Loucy (cell line): ENCODE measurements at regions not wholly inside any gene's neighbourhood (a gene's known extent, or its start where the extent isn't known, plus 50 kb on each side); places are given as distances from the start of the nearest gene placed in this dataset.

Experiments
- H2AFZ ChIP-seq: fragments of 200-600 bp; sonication (generic); 2 replicates; pipeline ENCODE4 v1.6.0; 2016; ENCODE audit warnings: antibody characterized with exemption, mild to moderate bottlenecking, low read length, moderate library complexity
- H3F3A ChIP-seq: fragments of 200-600 bp; 2 replicates; pipeline ENCODE4 v1.6.0; 2016; ENCODE audit warnings: antibody characterized with exemption, low read depth, mild to moderate bottlenecking
- H3K27me3 ChIP-seq: fragments of 200-600 bp; sonication (generic); 2 replicates; pipeline ENCODE4 v1.6.1; 2014; ENCODE audit warnings: low read length, mild to moderate bottlenecking; ENCODE audit not compliant: insufficient read depth, poor library complexity, severe bottlenecking
- H3K36me3 ChIP-seq: fragments of 200-600 bp; sonication (generic); 2 replicates; pipeline ENCODE4 v1.6.1; 2016; ENCODE audit warnings: low read length; ENCODE audit not compliant: insufficient read depth
- H3K4me1 ChIP-seq: fragments of 200-600 bp; sonication (generic); 2 replicates; pipeline ENCODE4 v1.5.1; 2014; ENCODE audit warnings: low read length, mild to moderate bottlenecking; ENCODE audit not compliant: insufficient read depth, poor library complexity, severe bottlenecking
- H3K4me2 ChIP-seq: fragments of 200-600 bp; sonication (generic); 2 replicates; pipeline ENCODE4 v1.6.0; 2014; ENCODE audit warnings: antibody characterized with exemption, low read length, low read depth, mild to moderate bottlenecking; ENCODE audit not compliant: poor library complexity, severe bottlenecking
- H3K4me3 ChIP-seq: fragments of 200-600 bp; sonication (generic); 2 replicates; pipeline ENCODE4 v1.5.1; 2014; ENCODE audit warnings: low read length, mild to moderate bottlenecking, mixed read lengths; ENCODE audit not compliant: poor library complexity, severe bottlenecking
- H3K79me2 ChIP-seq: fragments of 200-600 bp; sonication (generic); 2 replicates; pipeline ENCODE4 v1.6.1; 2014; ENCODE audit warnings: low read length; ENCODE audit not compliant: insufficient read depth
- H3K9ac ChIP-seq: fragments of 200-600 bp; sonication (generic); 2 replicates; pipeline ENCODE4 v1.6.0; 2014; ENCODE audit warnings: mild to moderate bottlenecking, low read depth, low read length, moderate library complexity; ENCODE audit not compliant: poor library complexity, severe bottlenecking
- H3K9me2 ChIP-seq: fragments of 200-600 bp; sonication (generic); replicated peaks from 2 replicates; pipeline ENCODE4 v1.6.1; 2016; ENCODE audit warnings: low read depth, low read length, mixed read lengths
- H3K9me3 ChIP-seq: fragments of 200-600 bp; sonication (generic); 2 replicates; pipeline ENCODE4 v1.6.1; 2014; ENCODE audit warnings: mild to moderate bottlenecking, antibody characterized with exemption, low read length, low read depth; ENCODE audit not compliant: insufficient read depth
- H4K20me1 ChIP-seq: fragments of 200-600 bp; sonication (generic); 2 replicates; pipeline ENCODE4 v1.6.0; 2014; ENCODE audit warnings: antibody characterized with exemption, low read length, mild to moderate bottlenecking; ENCODE audit not compliant: insufficient read depth, poor library complexity, severe bottlenecking
- EZH2phosphoT487 ChIP-seq: fragments of 200-600 bp; IDR thresholded peaks from 2 replicates; pipeline ENCODE4 v1.6.1; 2018; ENCODE audit warnings: antibody characterized with exemption, mild to moderate bottlenecking, moderate library complexity, borderline replicate concordance
- TF ChIP-seq, protein P1 (sequence below): fragments of 200-600 bp; sonication (generic); conservative IDR thresholded peaks from 2 replicates; pipeline ENCODE4 v1.5.1; 2014; ENCODE audit warnings: mild to moderate bottlenecking, antibody characterized with exemption, low read length

DNA sequence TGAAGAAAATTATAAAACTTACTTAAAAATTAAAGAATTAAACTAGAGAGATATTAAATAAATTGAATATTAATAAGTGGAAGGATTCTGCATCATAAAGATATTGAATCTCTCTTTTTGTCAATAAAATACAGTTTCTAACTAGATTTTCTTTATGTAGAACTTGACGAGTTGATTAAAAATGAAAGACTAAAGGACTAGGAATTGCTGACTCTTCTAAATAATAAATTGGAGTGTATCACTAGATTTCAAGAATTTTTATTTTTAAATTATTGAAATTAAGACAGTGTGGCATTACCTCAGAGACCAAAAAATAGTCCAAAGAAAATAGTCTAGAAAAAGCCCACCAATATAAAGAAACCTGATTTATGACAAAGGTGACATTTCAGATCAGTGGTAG is 492.4 kb downstream of the CETN3 start:
- Histone ChIP-seq H3K27me3 (no peaks in the 10 kb centered on the region), H3K9me3 (no peaks in the 10 kb centered on the region), H3K36me3 (no peaks in the 10 kb centered on the region), H3K4me1 (no peaks in the 10 kb centered on the region), H3K9ac (no peak overlapping the region), H3K4me2 (no peak overlapping the region), H3K9me2 (no peaks in the 10 kb centered on the region), H3F3A (no peaks in the 10 kb centered on the region), H4K20me1 (no peaks in the 10 kb centered on the region), H3K4me3 (no peak overlapping the region), H2AFZ (no peak overlapping the region), H3K79me2 (no peaks in the 10 kb centered on the region)
- TF ChIP-seq, protein P1, sequence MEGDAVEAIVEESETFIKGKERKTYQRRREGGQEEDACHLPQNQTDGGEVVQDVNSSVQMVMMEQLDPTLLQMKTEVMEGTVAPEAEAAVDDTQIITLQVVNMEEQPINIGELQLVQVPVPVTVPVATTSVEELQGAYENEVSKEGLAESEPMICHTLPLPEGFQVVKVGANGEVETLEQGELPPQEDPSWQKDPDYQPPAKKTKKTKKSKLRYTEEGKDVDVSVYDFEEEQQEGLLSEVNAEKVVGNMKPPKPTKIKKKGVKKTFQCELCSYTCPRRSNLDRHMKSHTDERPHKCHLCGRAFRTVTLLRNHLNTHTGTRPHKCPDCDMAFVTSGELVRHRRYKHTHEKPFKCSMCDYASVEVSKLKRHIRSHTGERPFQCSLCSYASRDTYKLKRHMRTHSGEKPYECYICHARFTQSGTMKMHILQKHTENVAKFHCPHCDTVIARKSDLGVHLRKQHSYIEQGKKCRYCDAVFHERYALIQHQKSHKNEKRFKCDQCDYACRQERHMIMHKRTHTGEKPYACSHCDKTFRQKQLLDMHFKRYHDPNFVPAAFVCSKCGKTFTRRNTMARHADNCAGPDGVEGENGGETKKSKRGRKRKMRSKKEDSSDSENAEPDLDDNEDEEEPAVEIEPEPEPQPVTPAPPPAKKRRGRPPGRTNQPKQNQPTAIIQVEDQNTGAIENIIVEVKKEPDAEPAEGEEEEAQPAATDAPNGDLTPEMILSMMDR, result no peak
- no peak for TF ChIP-seq EZH2phosphoT487

DNA sequence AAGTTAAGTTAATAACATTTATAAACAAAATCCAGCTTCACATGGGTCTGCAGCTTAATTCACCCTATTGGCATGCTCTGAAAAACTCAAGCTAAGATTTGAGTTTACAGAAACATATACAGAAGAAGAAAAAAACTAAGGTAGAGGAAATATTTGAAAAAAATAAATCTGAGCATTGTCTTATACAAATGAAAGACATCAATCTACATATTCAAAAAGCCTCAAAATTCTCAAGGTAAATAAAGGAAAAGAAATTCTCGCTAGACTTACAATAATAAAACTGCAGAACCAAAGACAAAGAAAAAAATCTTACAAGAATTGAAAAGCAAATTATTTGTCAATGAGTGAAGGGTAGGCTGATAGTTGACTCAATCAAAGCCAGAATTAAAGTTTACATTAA is 493.4 kb downstream of the CETN3 start:
- H3F3A ChIP-seq, result no peaks in the 10 kb centered on the region
- H3K27me3 ChIP-seq, result no peaks in the 10 kb centered on the region
- H3K9me3 ChIP-seq, result no peaks in the 10 kb centered on the region
- H3K9me2 ChIP-seq, result no peaks in the 10 kb centered on the region
- no peaks in the 10 kb centered on the region for H3K79me2 ChIP-seq
- H2AFZ ChIP-seq, result no peak overlapping the region
- no peak overlapping the region for H3K4me2 ChIP-seq
- no peak for TF ChIP-seq EZH2phosphoT487
- TF ChIP-seq, protein P1, result no peak
- H3K36me3 ChIP-seq, result no peaks in the 10 kb centered on the region
- no peak overlapping the region for H3K4me3 ChIP-seq
- H3K4me1 ChIP-seq, result no peaks in the 10 kb centered on the region
- H3K9ac ChIP-seq, result no peak overlapping the region
- H4K20me1 ChIP-seq, result no peaks in the 10 kb centered on the region

DNA sequence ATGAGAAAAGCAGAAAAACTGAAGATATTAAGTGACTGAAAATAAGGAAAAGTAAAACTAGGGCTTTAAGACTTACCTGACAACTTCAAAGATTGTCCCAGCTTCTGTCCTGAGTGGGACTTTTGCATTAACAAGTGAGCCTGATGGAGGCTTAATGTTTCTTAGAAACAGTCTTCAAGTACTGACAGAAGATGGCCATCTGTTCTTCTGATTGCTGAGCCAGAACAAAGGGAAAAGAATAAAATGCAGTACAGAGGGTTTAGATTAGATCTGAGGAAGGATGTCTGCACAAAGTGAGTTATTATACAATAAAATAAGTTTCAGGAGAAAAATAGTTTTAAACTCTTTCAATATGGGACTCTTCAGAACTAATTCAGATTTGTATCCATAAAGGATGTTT is 500.7 kb downstream of the CETN3 start:
- Histone ChIP-seq H3K9ac (no peak overlapping the region), H2AFZ (no peak overlapping the region), H3K4me2 (no peak overlapping the region), H4K20me1 (no peaks in the 10 kb centered on the region), H3F3A (no peaks in the 10 kb centered on the region), H3K79me2 (no peaks in the 10 kb centered on the region), H3K9me2 (no peaks in the 10 kb centered on the region), H3K9me3 (no peaks in the 10 kb centered on the region), H3K4me1 (no peaks in the 10 kb centered on the region), H3K36me3 (no peaks in the 10 kb centered on the region), H3K27me3 (no peaks in the 10 kb centered on the region), H3K4me3 (no peak overlapping the region)
- no peak for TF ChIP-seq EZH2phosphoT487
- TF ChIP-seq, protein P1, result no peak
